Urinary bladder (tissue), 3 donors: ENCODE measurements at regions not wholly inside any gene's neighbourhood (a gene's known extent, or its start where the extent isn't known, plus 50 kb on each side); places are given as distances from the start of the nearest gene placed in this dataset.
"Not testable (repeated sequence)": the region's sequence is repeated elsewhere in the genome, so short reads cannot be mapped to it uniquely, and the experiment has no call there.

ENCODE experiments used
- DNase-seq: peaks from one replicate; pipeline ENCODE4 v3.0.0-alpha.2; 2015; ENCODE audit errors: extremely low spot score
- H3K27ac ChIP-seq: one replicate; pipeline ENCODE4 v1.5.1; 2013; ENCODE audit warnings: low read depth, mild to moderate bottlenecking, moderate library complexity
- H3K36me3 ChIP-seq: one replicate; pipeline ENCODE4 v1.6.1; 2013; ENCODE audit warnings: mild to moderate bottlenecking, moderate library complexity; ENCODE audit not compliant: insufficient read depth
- H3K4me1 ChIP-seq: one replicate; pipeline ENCODE4 v1.6.1; 2013; ENCODE audit warnings: mild to moderate bottlenecking, moderate library complexity; ENCODE audit not compliant: insufficient read depth
- H3K4me3 ChIP-seq: one replicate; pipeline ENCODE4 v1.5.1; 2013; ENCODE audit warnings: low read depth, low read length
- WGBS: extraction: QIAGEN DNeasy Blood & Tissue Kit; methylation state at CpG from one replicate; pipeline ENCODE4 v1.1.7; 2013; 5-methylcytosine and 5-hydroxymethylcytosine counted together
- donor health status: healthy with polysubstance abuse.
- donor health status: healthy.

DNA sequence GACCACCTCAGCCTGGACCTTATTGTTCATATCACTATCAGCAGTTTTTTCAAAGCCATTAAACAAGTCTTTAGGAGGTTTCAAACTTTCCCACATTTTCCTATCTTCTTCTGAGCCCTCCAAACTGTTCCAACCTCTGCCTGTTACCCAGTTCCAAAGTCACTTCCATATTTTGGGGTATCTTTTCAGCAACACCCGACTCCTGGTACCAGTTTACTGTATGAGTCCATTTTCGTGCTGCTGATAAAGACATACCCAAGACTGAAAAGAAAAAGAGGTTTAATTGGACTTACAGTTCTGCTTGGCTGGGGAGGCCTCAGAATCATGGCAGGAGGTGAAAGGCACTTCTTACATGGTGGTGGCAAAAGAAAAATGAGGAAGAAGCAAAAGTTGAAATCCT is 195.9 kb upstream of the NR3C2 start:
- not testable (repeated sequence) for DNase-seq

DNA sequence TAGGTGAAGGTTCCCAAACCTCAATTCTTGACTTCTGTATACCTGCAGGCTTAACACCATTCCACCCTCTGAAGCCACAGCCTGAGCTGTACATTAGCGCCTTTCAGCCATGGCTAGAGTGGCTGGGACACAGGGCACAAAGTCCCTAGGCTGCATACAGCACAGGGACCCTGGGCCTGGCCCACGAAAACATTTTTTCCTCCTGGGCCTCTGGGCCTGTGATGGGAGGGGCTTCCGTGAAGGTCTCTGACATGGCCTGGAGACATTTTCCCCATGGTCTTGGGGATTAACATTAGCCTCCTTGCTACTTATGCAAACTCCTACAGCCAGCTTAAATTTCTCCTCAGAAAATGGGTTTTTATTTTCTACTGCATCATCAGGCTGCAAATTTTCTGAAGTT is 195.2 kb upstream of the NR3C2 start:
- H3K4me1 ChIP-seq, H3K36me3 ChIP-seq, DNase-seq, H3K27ac ChIP-seq, H3K4me3 ChIP-seq: not testable (repeated sequence)
- 92% methylated on average over 3 of the region's 3 CpGs for WGBS

More for the DNA sequence above, 195.9 kb upstream of the NR3C2 start:
- WGBS, result 87% methylated on average over 2 of the region's 2 CpGs
- not testable (repeated sequence) for H3K36me3 ChIP-seq, H3K4me1 ChIP-seq, H3K4me3 ChIP-seq, H3K27ac ChIP-seq

DNA sequence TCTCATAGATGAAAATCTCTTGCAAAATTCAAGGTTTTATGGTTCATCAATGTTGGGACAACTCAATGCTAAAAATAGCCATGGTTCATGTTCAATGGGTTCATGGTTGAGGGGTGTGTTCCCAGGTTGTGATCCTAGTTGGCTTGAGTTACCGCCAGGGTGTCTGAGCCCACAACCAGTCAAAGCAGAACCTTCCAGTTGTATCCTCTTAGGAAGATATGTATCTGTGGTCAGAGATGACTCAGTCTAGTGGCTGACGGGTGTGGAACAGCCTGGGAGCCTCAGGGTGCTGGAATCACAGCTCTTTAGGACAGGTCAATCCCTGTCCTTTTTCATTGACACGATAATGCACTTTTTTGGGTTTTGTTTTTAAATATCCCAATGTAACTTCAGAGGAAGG is 192.3 kb upstream of the NR3C2 start:
- no peak overlapping the region for H3K27ac ChIP-seq
- no peaks in the 10 kb centered on the region for H3K4me1 ChIP-seq
- 88% methylated on average over 3 of the region's 3 CpGs for WGBS
- DNase-seq, result no peak
- no peaks in the 10 kb centered on the region for H3K36me3 ChIP-seq
- H3K4me3 ChIP-seq, result no peak overlapping the region

DNA sequence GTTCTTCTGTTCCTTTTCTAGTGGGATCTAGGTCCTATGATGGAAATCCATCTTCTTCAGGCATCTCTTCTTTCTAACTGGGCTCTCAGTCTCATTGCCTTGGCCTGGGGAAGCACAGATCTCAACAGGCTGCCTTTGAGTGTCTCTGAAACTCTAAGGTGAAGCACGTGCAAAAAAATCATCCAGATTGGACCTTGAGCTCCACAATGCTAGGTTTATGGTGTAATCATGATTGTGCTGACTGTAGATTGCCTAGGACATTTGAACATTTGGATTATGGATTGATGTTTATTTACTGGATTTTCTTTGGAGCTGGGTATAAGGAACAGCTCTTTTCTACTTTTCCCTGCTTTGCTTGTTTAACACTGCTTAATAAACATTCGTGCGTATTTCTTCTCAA is 191.5 kb upstream of the NR3C2 start:
- Histone ChIP-seq H3K36me3 (no peaks in the 10 kb centered on the region), H3K4me1 (no peaks in the 10 kb centered on the region), H3K27ac (no peak overlapping the region), H3K4me3 (no peak overlapping the region)
- DNase-seq, result no peak
- WGBS, result 94% methylated on average over 3 of the region's 3 CpGs

DNA sequence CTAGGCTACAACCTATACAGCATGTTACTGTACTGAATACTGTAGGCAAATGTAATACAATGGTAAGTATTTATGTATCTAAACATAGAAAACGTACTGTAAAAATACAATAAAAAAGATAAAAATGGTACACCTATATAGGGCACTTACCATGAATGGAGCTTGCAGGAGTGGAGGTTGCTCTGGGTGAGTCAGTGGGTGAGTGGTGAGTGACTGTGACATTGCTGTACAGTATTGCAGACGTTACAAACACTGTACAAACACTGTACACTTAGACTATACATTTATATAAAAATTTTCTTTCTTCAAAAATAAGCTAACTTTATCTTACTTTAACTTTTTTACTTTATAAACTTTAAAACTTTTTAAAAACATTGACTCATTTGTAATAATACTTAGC is 190.3 kb upstream of the NR3C2 start:
- no peak overlapping the region for H3K27ac ChIP-seq
- WGBS, result 89% methylated on average over 2 of the region's 2 CpGs

DNA sequence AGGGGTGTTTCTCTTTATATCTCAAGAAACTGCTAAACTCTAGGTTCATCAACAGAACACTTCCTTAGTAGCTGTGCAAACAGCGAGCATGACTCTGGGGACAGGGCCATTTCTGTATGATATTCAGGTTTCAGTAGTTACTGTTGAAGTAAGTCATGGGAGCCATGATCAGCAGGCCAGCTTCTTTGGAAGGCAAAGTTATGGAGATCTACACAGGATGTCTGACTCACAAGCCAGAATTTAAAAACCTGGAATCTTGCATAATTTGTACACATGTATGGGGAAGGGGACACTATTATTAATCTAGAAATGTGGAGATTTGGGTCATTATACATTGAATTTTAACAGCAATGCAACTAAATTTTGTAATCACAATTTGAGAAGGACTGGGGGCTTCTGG is 187.8 kb upstream of the NR3C2 start:
- H3K27ac ChIP-seq, result no peak overlapping the region
- DNase-seq, result no peak
- WGBS, result 94% methylated on average over 1 of the region's 1 CpG

More for the DNA sequence above, 190.3 kb upstream of the NR3C2 start:
- Histone ChIP-seq H3K4me1 (no peaks in the 10 kb centered on the region), H3K36me3 (no peaks in the 10 kb centered on the region), H3K4me3 (no peak overlapping the region)
- DNase-seq, result no peak

DNA sequence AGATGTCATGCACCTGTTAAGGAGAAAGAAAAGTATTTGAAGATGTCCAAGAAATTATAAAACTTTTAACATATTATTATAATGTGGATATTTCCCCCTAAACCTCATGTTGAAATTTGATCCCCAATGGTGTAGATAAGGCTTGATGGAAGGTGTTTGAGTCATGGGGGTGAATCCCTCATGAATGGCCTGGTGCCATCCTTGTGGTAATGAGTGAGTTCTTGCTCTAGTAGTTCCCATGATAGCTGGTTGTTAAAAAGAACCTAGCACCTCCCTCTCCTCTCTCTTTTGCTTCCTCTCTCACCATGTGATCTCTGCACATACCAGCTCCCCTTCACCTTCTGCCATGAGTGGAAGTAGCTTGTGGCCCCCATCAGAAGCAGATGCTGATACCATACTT is 176.6 kb upstream of the NR3C2 start:
- Histone ChIP-seq H3K36me3 (no peaks in the 10 kb centered on the region), H3K4me1 (no peaks in the 10 kb centered on the region), H3K4me3 (no peak overlapping the region), H3K27ac (no peak overlapping the region)
- no peak for DNase-seq

More for the DNA sequence above, 187.8 kb upstream of the NR3C2 start:
- H3K36me3 ChIP-seq, result no peaks in the 10 kb centered on the region
- no peak overlapping the region for H3K4me3 ChIP-seq
- no peaks in the 10 kb centered on the region for H3K4me1 ChIP-seq

DNA sequence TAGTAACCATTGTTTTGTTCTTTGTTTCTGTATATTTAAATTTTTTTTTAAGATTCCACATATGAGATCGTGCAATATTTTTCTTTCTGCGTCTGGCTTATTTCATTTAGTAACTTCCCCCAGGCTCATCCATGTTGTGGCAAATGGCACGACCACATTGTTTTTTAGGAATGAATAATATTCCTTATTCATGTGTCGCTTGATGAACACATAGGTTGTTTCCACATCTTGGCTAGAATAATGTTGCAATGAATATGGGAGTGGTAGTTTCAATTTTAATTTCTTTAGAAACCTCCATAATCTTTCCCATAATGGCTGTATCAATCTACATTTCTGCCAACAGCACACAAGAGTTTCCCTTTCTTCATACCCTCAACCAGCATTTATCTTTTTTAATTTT is 166.8 kb upstream of the NR3C2 start:
- H3K4me1 ChIP-seq, result no peaks in the 10 kb centered on the region
- 91% methylated on average over 4 of the region's 4 CpGs for WGBS
- DNase-seq, result no peak
- H3K27ac ChIP-seq, result no peak overlapping the region
- H3K36me3 ChIP-seq, result no peaks in the 10 kb centered on the region
- no peak overlapping the region for H3K4me3 ChIP-seq

DNA sequence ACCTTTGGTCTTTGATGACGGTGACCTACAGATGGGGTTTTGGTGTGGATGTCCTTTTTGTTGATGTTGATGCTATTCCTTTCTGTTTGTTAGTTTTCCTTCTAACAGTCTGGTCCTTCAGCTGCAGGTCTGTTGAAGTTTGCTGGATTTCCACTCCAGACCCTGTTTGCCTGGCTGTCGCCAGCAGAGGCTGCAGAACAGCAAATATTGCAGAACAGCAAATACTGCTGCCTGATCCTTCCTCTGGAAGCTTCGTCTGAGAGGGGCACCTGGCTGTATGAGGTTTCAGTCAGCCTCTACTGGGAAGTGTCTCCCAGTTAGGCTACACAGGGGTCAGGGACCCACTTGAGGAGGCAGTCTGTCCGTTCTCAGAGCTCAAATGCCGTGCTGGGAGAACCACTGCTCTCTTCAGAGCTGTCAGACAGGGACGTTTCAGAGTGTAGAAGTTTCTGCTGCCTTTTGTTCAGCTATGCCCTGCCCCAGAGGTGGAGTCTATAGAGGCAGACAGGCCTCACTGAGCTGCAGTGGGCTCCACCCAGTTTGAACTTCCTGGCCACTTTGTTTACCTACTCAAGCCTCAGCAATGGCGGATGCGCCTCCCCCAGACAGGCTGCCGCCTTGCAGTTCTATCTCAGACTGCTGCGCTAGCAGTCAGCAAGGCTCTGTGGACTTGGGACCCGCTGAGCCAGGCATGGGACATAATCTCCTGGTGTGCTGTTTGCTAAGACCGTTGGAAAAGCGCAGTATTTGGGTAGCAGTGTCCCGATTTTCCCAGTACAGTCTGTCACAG is 156.4 kb upstream of the NR3C2 start:
- not testable (repeated sequence) for H3K36me3 ChIP-seq, H3K4me1 ChIP-seq, H3K4me3 ChIP-seq, DNase-seq, H3K27ac ChIP-seq
- 93% methylated on average over 14 of the region's 14 CpGs for WGBS

DNA sequence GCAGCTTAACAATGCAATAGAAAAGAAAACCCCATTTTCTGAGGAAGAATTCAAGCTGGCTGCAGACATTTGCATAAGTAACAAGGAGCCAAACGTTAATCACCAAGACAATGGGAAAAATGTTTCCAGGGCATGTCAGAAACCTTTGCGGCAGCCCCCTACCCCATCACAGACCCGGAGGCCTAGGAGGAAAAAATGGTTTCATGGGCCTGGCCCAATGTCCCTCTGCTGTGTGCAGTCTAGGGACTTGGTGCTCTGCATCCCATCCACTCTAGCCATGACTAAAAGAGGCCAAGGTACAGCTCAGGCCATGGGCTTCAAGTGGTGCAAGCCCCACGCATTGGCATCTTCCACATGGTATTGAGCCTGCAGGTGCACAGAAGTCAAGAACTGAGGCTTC is 147.0 kb upstream of the NR3C2 start:
- H3K4me3 ChIP-seq, result no peak overlapping the region
- no peaks in the 10 kb centered on the region for H3K36me3 ChIP-seq
- DNase-seq, result no peak
- WGBS, result 92% methylated on average over 4 of the region's 4 CpGs
- no peak overlapping the region for H3K27ac ChIP-seq
- no peaks in the 10 kb centered on the region for H3K4me1 ChIP-seq

DNA sequence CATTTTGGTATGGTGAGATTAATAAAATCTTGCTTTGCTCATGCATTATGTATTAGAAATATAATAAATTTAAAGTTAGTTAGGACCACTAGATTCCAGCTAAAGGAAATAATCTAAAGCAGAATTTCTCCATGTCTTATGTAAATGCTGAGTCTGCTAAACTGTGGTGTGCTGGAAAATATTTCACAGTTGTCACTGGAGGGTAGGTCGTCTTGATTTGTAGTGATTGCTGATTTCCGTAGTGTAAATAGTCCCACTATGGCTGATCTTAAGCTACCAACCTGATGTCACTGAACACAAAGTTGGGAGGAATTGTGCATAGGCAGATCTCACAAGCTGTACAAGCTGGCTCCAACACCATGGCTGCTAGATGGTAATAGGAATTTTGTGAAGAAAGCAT is 133.4 kb upstream of the NR3C2 start:
- H3K4me1 ChIP-seq, result no peaks in the 10 kb centered on the region
- no peak overlapping the region for H3K4me3 ChIP-seq
- no peaks in the 10 kb centered on the region for H3K36me3 ChIP-seq
- H3K27ac ChIP-seq, result no peak overlapping the region
- no peak for DNase-seq
- WGBS, result 85% methylated on average over 2 of the region's 2 CpGs

DNA sequence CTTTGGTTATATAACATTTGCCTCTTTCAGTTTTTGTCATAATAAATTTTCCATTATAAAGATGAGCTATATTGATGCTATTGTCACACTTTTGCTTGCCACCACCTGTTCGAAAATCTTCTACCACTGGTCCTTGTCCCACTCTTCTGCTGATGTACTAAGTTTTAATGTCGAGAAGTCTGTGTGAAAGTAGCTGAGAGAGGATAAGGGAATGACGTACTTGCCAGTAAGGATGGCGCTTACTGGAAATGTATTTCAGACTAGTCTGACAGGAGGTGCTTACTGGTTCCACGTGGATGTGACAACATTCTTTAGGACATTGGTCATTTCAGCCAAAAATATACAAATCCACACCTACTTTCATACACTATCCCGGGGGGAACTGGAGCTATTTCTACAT is 132.7 kb upstream of the NR3C2 start:
- H3K27ac ChIP-seq, result no peak overlapping the region
- no peaks in the 10 kb centered on the region for H3K36me3 ChIP-seq
- no peak overlapping the region for H3K4me3 ChIP-seq
- no peaks in the 10 kb centered on the region for H3K4me1 ChIP-seq
- no peak for DNase-seq
- 74% methylated on average over 6 of the region's 6 CpGs for WGBS

DNA sequence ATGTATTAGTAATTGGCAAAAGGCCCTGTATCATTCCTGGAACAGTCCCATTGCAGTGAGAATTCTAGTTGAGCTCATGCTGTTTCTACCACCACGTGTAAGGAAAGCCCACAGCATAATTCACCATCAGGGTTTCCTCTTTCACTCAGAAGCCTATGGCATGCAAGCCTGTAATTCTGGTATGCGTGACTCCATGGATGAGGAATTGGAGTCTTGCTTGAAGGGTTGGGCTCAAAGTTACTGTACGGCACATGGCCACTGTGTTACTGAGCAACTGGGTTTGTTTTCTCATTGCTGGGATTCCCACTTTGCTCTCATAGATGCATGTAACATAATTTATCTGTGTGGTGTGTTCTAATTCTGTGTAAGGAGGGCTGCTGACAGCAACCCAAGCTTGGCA is 132.3 kb upstream of the NR3C2 start:
- no peak for DNase-seq
- no peaks in the 10 kb centered on the region for H3K36me3 ChIP-seq
- 37% methylated on average over 3 of the region's 3 CpGs for WGBS
- no peak overlapping the region for H3K4me3 ChIP-seq
- no peaks in the 10 kb centered on the region for H3K4me1 ChIP-seq
- H3K27ac ChIP-seq, result no peak overlapping the region

DNA sequence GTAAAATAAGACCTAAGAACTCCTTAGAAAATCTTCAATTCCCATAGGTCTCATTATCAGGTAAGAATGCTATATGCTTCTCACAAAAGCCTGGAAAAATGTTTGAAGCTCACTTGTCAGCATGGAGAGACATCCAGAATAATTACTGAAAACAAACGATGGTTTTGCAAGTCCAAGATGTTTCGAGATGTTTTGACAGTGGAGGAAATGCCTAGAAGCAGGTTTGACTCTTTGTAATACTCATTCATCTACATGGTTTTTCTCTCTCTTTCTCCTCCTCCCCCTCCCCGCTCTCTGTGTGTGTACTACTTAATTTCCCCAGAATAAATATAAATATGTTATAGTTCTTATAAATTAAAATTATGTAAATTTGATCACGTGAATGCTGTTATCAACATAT is 131.9 kb upstream of the NR3C2 start:
- Histone ChIP-seq H3K27ac (no peak overlapping the region), H3K4me3 (no peak overlapping the region), H3K36me3 (no peaks in the 10 kb centered on the region), H3K4me1 (no peaks in the 10 kb centered on the region)
- 73% methylated on average over 4 of the region's 4 CpGs for WGBS
- DNase-seq, result no peak

DNA sequence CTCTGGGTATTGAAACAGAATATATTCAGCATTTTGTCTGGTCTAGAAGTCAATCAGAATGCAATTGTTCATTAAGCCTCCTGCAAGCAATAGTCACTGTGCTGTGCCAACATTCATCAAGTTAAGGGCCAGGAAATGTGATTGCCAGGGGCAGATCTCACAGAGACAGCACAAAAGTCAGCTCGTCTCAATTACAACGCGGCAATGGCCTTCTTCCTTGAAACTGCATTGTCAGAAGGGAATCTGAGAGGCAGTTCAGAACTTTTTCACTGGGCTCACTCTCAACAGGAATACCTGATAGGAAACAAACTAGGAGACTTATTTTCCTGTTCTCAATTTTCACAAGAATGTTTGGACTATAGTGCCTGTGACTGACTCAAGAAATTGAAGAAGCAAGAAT is 131.1 kb upstream of the NR3C2 start:
- H3K27ac ChIP-seq, result no peak overlapping the region
- H3K4me3 ChIP-seq, result no peak overlapping the region
- DNase-seq, result no peak
- H3K4me1 ChIP-seq, result no peaks in the 10 kb centered on the region
- H3K36me3 ChIP-seq, result no peaks in the 10 kb centered on the region
- WGBS, result 62% methylated on average over 3 of the region's 3 CpGs
